ENCODE measurements at regions not wholly inside any gene's neighbourhood (a gene's known extent, or its start where the extent isn't known, plus 50 kb on each side); places are given as distances from the start of the nearest gene placed in this dataset.

DNA sequence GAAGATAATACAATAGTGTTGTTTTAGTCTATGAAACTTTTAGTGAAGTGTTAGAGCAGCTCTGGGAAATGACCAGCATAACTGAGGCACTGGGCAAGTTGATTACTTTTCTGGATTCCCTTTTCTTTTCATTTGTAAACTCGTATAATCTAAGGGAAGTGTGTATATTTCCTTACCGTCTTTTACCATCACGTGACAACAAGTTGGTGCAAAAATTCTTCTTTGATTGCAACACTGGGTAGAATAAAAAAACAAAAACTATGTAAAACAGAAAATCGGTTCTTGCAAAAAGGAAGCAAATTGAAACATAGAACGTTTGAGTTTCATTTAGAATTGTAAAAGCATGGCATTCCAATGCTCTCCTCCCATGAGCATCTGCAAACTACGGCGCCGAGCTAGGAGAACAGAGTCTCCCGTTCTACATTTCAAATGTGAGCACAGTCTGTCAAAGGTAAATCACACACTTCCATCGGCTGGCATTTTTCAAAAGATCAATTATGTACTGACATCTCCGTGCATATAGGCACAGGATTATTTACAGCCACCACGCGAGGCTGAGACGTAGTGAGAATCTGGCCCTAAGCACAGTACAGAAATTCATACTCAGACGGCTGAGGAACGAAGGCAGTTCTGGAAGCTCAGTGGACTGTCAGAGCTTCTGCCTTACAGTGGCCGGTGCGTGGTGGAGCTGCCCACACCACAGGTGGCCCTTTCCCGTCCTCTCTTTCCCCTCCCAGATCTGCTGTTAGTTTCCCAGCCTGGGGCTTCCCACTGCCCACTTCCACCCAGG is 314.0 kb downstream of the BMP7 start:
- ATAC-seq (no peak), DNase-seq (no peak)
- H3K9me3 ChIP-seq, result no peaks in the 10 kb centered on the region
- intact Hi-C loops (cut with DNase I), result no loop called here
- no peak overlapping the region for H3K4me3 ChIP-seq
- WGBS, 2 donors, result 57 to 62% methylated on average over 19 of the region's 19 CpGs
- TF ChIP-seq, protein P1, sequence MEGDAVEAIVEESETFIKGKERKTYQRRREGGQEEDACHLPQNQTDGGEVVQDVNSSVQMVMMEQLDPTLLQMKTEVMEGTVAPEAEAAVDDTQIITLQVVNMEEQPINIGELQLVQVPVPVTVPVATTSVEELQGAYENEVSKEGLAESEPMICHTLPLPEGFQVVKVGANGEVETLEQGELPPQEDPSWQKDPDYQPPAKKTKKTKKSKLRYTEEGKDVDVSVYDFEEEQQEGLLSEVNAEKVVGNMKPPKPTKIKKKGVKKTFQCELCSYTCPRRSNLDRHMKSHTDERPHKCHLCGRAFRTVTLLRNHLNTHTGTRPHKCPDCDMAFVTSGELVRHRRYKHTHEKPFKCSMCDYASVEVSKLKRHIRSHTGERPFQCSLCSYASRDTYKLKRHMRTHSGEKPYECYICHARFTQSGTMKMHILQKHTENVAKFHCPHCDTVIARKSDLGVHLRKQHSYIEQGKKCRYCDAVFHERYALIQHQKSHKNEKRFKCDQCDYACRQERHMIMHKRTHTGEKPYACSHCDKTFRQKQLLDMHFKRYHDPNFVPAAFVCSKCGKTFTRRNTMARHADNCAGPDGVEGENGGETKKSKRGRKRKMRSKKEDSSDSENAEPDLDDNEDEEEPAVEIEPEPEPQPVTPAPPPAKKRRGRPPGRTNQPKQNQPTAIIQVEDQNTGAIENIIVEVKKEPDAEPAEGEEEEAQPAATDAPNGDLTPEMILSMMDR (IDR thresholded peaks at IDR 0.05), result no peak
- H3K4me1 ChIP-seq, result no peaks in the 10 kb centered on the region
- H3K27ac ChIP-seq, result no peak overlapping the region
- no peaks in the 10 kb centered on the region for H3K36me3 ChIP-seq
- peaks cover 0 to 79% (median 68%) of the 10 kb centered on the region in 7 donors for H3K27me3 ChIP-seq

DNA sequence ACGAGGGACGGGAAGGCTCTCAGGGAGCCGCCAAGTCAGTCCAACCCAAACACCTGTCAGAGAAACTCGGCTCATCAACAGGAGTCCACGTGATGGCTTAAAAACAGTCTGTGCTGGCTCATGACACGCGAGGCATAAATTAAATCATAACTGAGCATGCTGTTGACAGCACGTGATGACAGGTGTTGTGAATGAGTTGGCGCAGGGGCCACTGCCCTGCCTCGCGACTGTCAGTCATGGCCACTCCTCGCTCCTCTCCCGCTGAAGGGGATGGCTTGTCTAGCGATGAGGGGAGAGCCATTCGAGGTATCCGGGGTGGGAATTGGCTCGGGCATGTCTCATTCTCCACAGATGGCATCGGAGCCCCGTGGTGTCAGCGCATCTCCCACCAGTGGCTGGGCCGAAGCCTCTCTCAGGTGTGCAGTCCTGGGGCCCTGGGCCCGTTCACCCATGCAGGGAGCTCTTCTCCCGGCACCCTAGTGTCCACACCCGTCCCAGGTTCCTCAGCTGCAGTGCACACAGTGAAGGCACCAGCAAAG is 313.3 kb downstream of the BMP7 start:
- no peak overlapping the region for H3K4me3 ChIP-seq
- no peak for ATAC-seq
- H3K9me3 ChIP-seq, result no peaks in the 10 kb centered on the region
- H3K27ac ChIP-seq, result no peak overlapping the region
- no peaks in the 10 kb centered on the region for H3K4me1 ChIP-seq
- TF ChIP-seq, protein P1 (IDR thresholded peaks at IDR 0.05), result no peak
- H3K36me3 ChIP-seq, result no peaks in the 10 kb centered on the region
- WGBS, 2 donors, result 56 to 58% methylated on average over 24 of the region's 24 CpGs
- intact Hi-C loops (cut with DNase I), result no loop called here
- H3K27me3 ChIP-seq, result peaks cover 0 to 83% (median 74%) of the 10 kb centered on the region in 7 donors
- DNase-seq, result no peak

DNA sequence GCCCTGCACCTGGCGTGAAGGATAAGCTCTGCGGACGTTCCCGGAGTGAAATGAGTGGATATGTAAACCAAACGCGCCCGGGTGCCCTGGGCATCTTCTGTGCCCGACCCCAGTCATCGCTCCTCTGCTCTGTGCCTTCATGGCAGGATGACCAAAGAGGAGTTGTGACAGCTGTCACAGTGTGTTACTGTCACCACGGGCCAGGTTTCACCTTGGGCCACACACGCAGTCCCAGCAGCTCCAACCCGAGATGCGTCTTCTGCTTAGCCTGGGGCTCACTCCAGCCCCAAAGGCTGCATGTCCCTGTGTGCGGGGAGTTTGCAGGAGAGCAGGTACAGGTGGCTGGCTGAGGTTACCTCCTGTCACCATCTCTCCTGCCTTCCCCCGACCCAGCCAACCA is 311.6 kb downstream of the BMP7 start:
- intact Hi-C loops (cut with DNase I), result no loop called here
- DNase-seq (no peak), ATAC-seq (no peak)
- Histone ChIP-seq H3K36me3 (no peaks in the 10 kb centered on the region), H3K27me3 (peaks cover 0 to 92% (median 79%) of the 10 kb centered on the region in 7 donors), H3K4me3 (no peak overlapping the region), H3K9me3 (no peaks in the 10 kb centered on the region), H3K4me1 (no peaks in the 10 kb centered on the region), H3K27ac (no peak overlapping the region)
- WGBS, 2 donors, result 79 to 83% methylated on average over 15 of the region's 15 CpGs
- TF ChIP-seq, protein P1 (IDR thresholded peaks at IDR 0.05), result no peak

DNA sequence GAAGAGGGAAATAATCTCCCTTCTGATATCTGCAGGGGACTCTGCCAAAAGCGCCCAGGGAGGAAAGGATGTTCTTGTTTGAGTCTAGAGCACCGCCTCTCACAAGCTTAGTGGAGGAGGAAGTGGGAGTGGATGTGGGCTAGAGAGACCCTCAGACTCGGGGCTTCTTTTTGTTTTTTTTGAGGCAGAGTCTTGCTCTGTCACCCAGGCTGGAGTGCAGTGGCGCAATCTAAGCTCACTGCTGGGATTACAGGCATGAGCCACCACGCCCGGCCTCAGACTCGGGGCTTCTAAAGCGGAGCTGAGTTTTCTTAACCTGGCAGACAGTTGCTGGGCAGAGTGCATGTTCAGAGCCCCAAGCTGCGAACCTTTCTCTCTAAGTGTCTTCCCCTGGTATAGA is 310.8 kb downstream of the BMP7 start:
- TF ChIP-seq, protein P1 (IDR thresholded peaks at IDR 0.05), result no peak
- H3K27ac ChIP-seq, result no peak overlapping the region
- intact Hi-C loops (cut with DNase I), result no loop called here
- H3K4me3 ChIP-seq, result no peak overlapping the region
- DNase-seq (no peak), ATAC-seq (no peak)
- no peaks in the 10 kb centered on the region for H3K36me3 ChIP-seq
- WGBS, 2 donors, result 34 to 40% methylated on average over 9 of the region's 9 CpGs
- H3K9me3 ChIP-seq, result no peaks in the 10 kb centered on the region
- H3K27me3 ChIP-seq, result peaks cover 0 to 93% (median 75%) of the 10 kb centered on the region in 7 donors
- no peaks in the 10 kb centered on the region for H3K4me1 ChIP-seq
